HEK293 (cell line): ENCODE measurements at regions not wholly inside any gene's neighbourhood (a gene's known extent, or its start where the extent isn't known, plus 50 kb on each side); places are given as distances from the start of the nearest gene placed in this dataset.

Experiments
- CTCF ChIA-PET: fragments of 350-600 bp; formaldehyde crosslinking; extraction: SDS; loops from one replicate; lab custom pipeline; 2021; ENCODE audit warnings: antibody characterized with exemption; lab: Yijun Ruan, JAX
- POLR2A ChIA-PET: fragments of 300-600 bp; formaldehyde crosslinking; extraction: SDS; loops from one replicate; lab custom pipeline; 2020; ENCODE audit warnings: antibody characterized with exemption, inconsistent platforms; lab: Yijun Ruan, JAX
- H3K27ac ChIP-seq: fragments of 200-500 bp; sonication (Bioruptor generic); 2 replicates; pipeline ENCODE4 v1.5.1; 2014; ENCODE audit warnings: low read depth, low read length, control low read depth, inconsistent platforms; ENCODE audit errors: extremely low read depth
- H3K36me3 ChIP-seq, 2 experiments: fragments of 200-500 bp in 1 of 2; sonication (Bioruptor generic) in 1 of 2; 1 replicate in 1 of 2; 2 replicates in 1 of 2; pipeline ENCODE4 v1.5.1; 2014 to 2017; ENCODE audit warnings: inconsistent platforms in 2 of 2, low read length in 2 of 2; ENCODE audit not compliant: control insufficient read depth in 2 of 2, insufficient read depth in 1 of 2
- H3K4me1 ChIP-seq: fragments of 200-500 bp; sonication (Bioruptor generic); 2 replicates; pipeline ENCODE4 v1.5.1; 2014; ENCODE audit warnings: mild to moderate bottlenecking, low read length, inconsistent platforms; ENCODE audit not compliant: control insufficient read depth, insufficient read depth
- H3K4me3 ChIP-seq: 2 replicates; pipeline ENCODE4 v1.5.1; 2011; ENCODE audit warnings: low read depth, mild to moderate bottlenecking, control low read depth, low read length, moderate library complexity
- H3K9me3 ChIP-seq: fragments of 200-500 bp; sonication (Bioruptor generic); 2 replicates; pipeline ENCODE4 v1.5.1; 2014; ENCODE audit warnings: low read depth, low read length, inconsistent platforms; ENCODE audit not compliant: control insufficient read depth, insufficient read depth
- CTCF ChIP-seq: fragments of 450-650 bp; formaldehyde crosslinking; IDR thresholded peaks from 2 replicates; pipeline ENCODE4 v1.5.1; 2016; ENCODE audit warnings: missing biosample characterization, missing genetic modification characterization
- KLF17 ChIP-seq: fragments of 450-650 bp; formaldehyde crosslinking; IDR thresholded peaks from 2 replicates; pipeline ENCODE4 v1.5.1; 2016; ENCODE audit warnings: missing biosample characterization, missing genetic modification characterization
- REPIN1 ChIP-seq: fragments of 450-650 bp; formaldehyde crosslinking; IDR thresholded peaks from 2 replicates; pipeline ENCODE4 v1.5.1; 2017; ENCODE audit warnings: missing biosample characterization, missing genetic modification characterization, low read depth
- SCRT2 ChIP-seq: fragments of 450-650 bp; formaldehyde crosslinking; IDR thresholded peaks from 2 replicates; pipeline ENCODE4 v1.5.1; 2016; ENCODE audit warnings: missing biosample characterization, missing genetic modification characterization
- SETDB1 ChIP-seq: IDR thresholded peaks from one replicate; pipeline ENCODE4 v1.6.1; 2017; ENCODE audit warnings: mild to moderate bottlenecking, low read length, moderate library complexity, mixed read lengths; ENCODE audit not compliant: insufficient read length
- ZNF146 ChIP-seq: fragments of 450-650 bp; formaldehyde crosslinking; IDR thresholded peaks from 2 replicates; pipeline ENCODE4 v1.5.1; 2016; ENCODE audit warnings: missing biosample characterization, missing genetic modification characterization
- ZNF26 ChIP-seq: fragments of 450-650 bp; formaldehyde crosslinking; IDR thresholded peaks from 2 replicates; pipeline ENCODE4 v1.5.1; 2016; ENCODE audit warnings: missing biosample characterization, missing genetic modification characterization
- ZNF335 ChIP-seq: fragments of 450-650 bp; formaldehyde crosslinking; conservative IDR thresholded peaks from 2 replicates; pipeline ENCODE4 v1.5.1; 2016; ENCODE audit warnings: missing biosample characterization, missing genetic modification characterization
- ZNF366 ChIP-seq: fragments of 450-650 bp; formaldehyde crosslinking; conservative IDR thresholded peaks from 2 replicates; pipeline ENCODE4 v1.5.1; 2016; ENCODE audit warnings: missing biosample characterization, missing genetic modification characterization
- ZNF513 ChIP-seq: fragments of 450-650 bp; IDR thresholded peaks from 2 replicates; pipeline ENCODE4 v1.5.1; 2018; ENCODE audit warnings: missing biosample characterization, missing genetic modification characterization
- ZNF621 ChIP-seq: fragments of 450-650 bp; formaldehyde crosslinking; IDR thresholded peaks from 2 replicates; pipeline ENCODE4 v1.5.1; 2017; ENCODE audit warnings: missing biosample characterization, missing genetic modification characterization
- ZNF664 ChIP-seq: fragments of 450-650 bp; formaldehyde crosslinking; IDR thresholded peaks from 2 replicates; pipeline ENCODE4 v1.5.1; 2016; ENCODE audit warnings: missing biosample characterization, missing genetic modification characterization
- ZXDB ChIP-seq: fragments of 450-650 bp; formaldehyde crosslinking; IDR thresholded peaks from 2 replicates; pipeline ENCODE4 v1.5.1; 2016; ENCODE audit warnings: missing biosample characterization, missing genetic modification characterization

- Histone ChIP-seq H3K4me3 (no peak overlapping the region), H3K4me1 (peaks cover 5% of the 10 kb centered on the region), H3K27ac (peak overlapping the region; percentile 89; the same call in 1 of the 2 replicates), H3K36me3 (peaks cover 0 to 3% of the 10 kb centered on the region in 2 experiments; a peak in 1 of 3 replicates)
- ChIA-PET CTCF (interaction anchor here (0.6 kb wide), 3 partner anchors 86 to 521 kb away, joined by 3 to 4 read pairs (median 3); partner anchors contain the start of gene POLR3H), POLR2A (interaction anchor here (0.7 to 4.5 kb wide), 11 partner anchors 8 to 167 kb away, joined by 3 to 48 read pairs (median 5); partner anchors contain the start of genes EP300, RBX1, ST13 and XPNPEP3)
- no peak for TF ChIP-seq CTCF (tag by site-specific recombination)
- TF ChIP-seq SETDB1 = no peak
- no peak for TF ChIP-seq ZNF146 (tag by site-specific recombination)
- TF ChIP-seq ZNF335 (tag by site-specific recombination) = peak; percentile 31
- no peak for TF ChIP-seq ZXDB (tag by site-specific recombination)
- 0 out of 2 replicates have a peak, but pooled peaks have one; percentile 10 for TF ChIP-seq KLF17
- TF ChIP-seq, all 188 proteins: peak for 2
- H3K9me3 ChIP-seq = no peaks in the 10 kb centered on the region
Observed at GRCh38 chr22:41023299-41023623, 69.1 kb upstream of the EP300 start.

- no peaks in the 10 kb centered on the region for H3K4me1 ChIP-seq
- ChIA-PET CTCF (no interaction called here), POLR2A (interaction anchor here (0.7 to 1.0 kb wide), 2 partner anchors 64 to 77 kb away, joined by 3 read pairs; partner anchors contain the start of gene RBX1)
- no peak overlapping the region for H3K27ac ChIP-seq
- TF ChIP-seq ZNF26 = no peak
- TF ChIP-seq SCRT2 = 0 out of 2 replicates have a peak, but pooled peaks have one; percentile 35
- no peaks in the 10 kb centered on the region for H3K9me3 ChIP-seq
- H3K36me3 ChIP-seq = no peaks in the 10 kb centered on the region
- no peak overlapping the region for H3K4me3 ChIP-seq
Observed at GRCh38 chr22:41028841-41029240, 63.6 kb upstream of the EP300 start.

GRCh38 chr22:41030891-41031290 is 61.5 kb upstream of the EP300 start:
- no peak overlapping the region for H3K27ac ChIP-seq
- POLR2A ChIA-PET = interaction anchor here (0.5 to 1.2 kb wide), 2 partner anchors 8 to 18 kb away, joined by 3 read pairs; no protein-coding TSS in a partner anchor
- no peak overlapping the region for H3K4me3 ChIP-seq
- no peaks in the 10 kb centered on the region for H3K4me1 ChIP-seq
- no peaks in the 10 kb centered on the region for H3K9me3 ChIP-seq
- CTCF ChIA-PET = interaction anchor here (1.1 kb wide), 1 partner anchor 9 kb away, joined by 4 read pairs; no protein-coding TSS in a partner anchor
- no peaks in the 10 kb centered on the region for H3K36me3 ChIP-seq
- TF ChIP-seq ZNF621 (tag by site-specific recombination) = no peak
- no peak for TF ChIP-seq ZNF513 (tag by site-specific recombination)
- TF ChIP-seq ZNF664 (tag by site-specific recombination) = no peak

GRCh38 chr22:41034706-41035105 is 57.7 kb upstream of the EP300 start:
- POLR2A ChIA-PET = interaction anchor here (0.7 kb wide), 1 partner anchor 27 kb away, joined by 4 read pairs; no protein-coding TSS in a partner anchor

More at GRCh38 chr22:41034706-41035105, 57.7 kb upstream of the EP300 start:
- H3K27ac ChIP-seq = no peak overlapping the region
- no peaks in the 10 kb centered on the region for H3K36me3 ChIP-seq
- no peak overlapping the region for H3K4me3 ChIP-seq
- CTCF ChIA-PET = interaction anchor here (0.6 kb wide), 1 partner anchor 27 kb away, joined by 4 read pairs; no protein-coding TSS in a partner anchor
- no peaks in the 10 kb centered on the region for H3K9me3 ChIP-seq
- TF ChIP-seq ZNF366 (peak; percentile 84), REPIN1 (tag by site-specific recombination) (no peak)
- no peaks in the 10 kb centered on the region for H3K4me1 ChIP-seq
